HEK293 (cell line): ENCODE measurements at regions not wholly inside any gene's neighbourhood (a gene's known extent, or its start where the extent isn't known, plus 50 kb on each side); places are given as distances from the start of the nearest gene placed in this dataset.

ENCODE experiments used
- CTCF ChIA-PET: fragments of 350-600 bp; formaldehyde crosslinking; extraction: SDS; loops from one replicate; lab custom pipeline; 2021; ENCODE audit warnings: antibody characterized with exemption; lab: Yijun Ruan, JAX
- POLR2A ChIA-PET: fragments of 300-600 bp; formaldehyde crosslinking; extraction: SDS; loops from one replicate; lab custom pipeline; 2020; ENCODE audit warnings: antibody characterized with exemption, inconsistent platforms; lab: Yijun Ruan, JAX
- H3K27ac ChIP-seq: fragments of 200-500 bp; sonication (Bioruptor generic); 2 replicates; pipeline ENCODE4 v1.5.1; 2014; ENCODE audit warnings: low read depth, low read length, control low read depth, inconsistent platforms; ENCODE audit errors: extremely low read depth
- H3K36me3 ChIP-seq, 2 experiments: fragments of 200-500 bp in 1 of 2; sonication (Bioruptor generic) in 1 of 2; 1 replicate in 1 of 2; 2 replicates in 1 of 2; pipeline ENCODE4 v1.5.1; 2014 to 2017; ENCODE audit warnings: inconsistent platforms in 2 of 2, low read length in 2 of 2; ENCODE audit not compliant: control insufficient read depth in 2 of 2, insufficient read depth in 1 of 2
- H3K4me1 ChIP-seq: fragments of 200-500 bp; sonication (Bioruptor generic); 2 replicates; pipeline ENCODE4 v1.5.1; 2014; ENCODE audit warnings: mild to moderate bottlenecking, low read length, inconsistent platforms; ENCODE audit not compliant: control insufficient read depth, insufficient read depth
- H3K4me3 ChIP-seq: 2 replicates; pipeline ENCODE4 v1.5.1; 2011; ENCODE audit warnings: low read depth, mild to moderate bottlenecking, control low read depth, low read length, moderate library complexity
- H3K9me3 ChIP-seq: fragments of 200-500 bp; sonication (Bioruptor generic); 2 replicates; pipeline ENCODE4 v1.5.1; 2014; ENCODE audit warnings: low read depth, low read length, inconsistent platforms; ENCODE audit not compliant: control insufficient read depth, insufficient read depth
- HIC1 ChIP-seq: fragments of 450-650 bp; formaldehyde crosslinking; IDR thresholded peaks from 2 replicates; pipeline ENCODE4 v1.5.1; 2016; ENCODE audit warnings: missing biosample characterization, missing genetic modification characterization
- REPIN1 ChIP-seq: fragments of 450-650 bp; formaldehyde crosslinking; IDR thresholded peaks from 2 replicates; pipeline ENCODE4 v1.5.1; 2017; ENCODE audit warnings: missing biosample characterization, missing genetic modification characterization, low read depth
- TCF7L2 ChIP-seq: IDR thresholded peaks from 2 replicates; pipeline ENCODE4 v1.6.1; 2011; ENCODE audit warnings: low read depth, mild to moderate bottlenecking, inconsistent platforms, low read length, moderate library complexity, borderline replicate concordance
- ZBTB48 ChIP-seq: fragments of 450-650 bp; formaldehyde crosslinking; IDR thresholded peaks from 2 replicates; pipeline ENCODE4 v1.5.1; 2016; ENCODE audit warnings: missing biosample characterization, missing genetic modification characterization
- ZBTB8A ChIP-seq: fragments of 450-650 bp; formaldehyde crosslinking; IDR thresholded peaks from 2 replicates; pipeline ENCODE4 v1.5.1; 2016; ENCODE audit warnings: missing biosample characterization, missing genetic modification characterization
- ZNF202 ChIP-seq: fragments of 450-650 bp; formaldehyde crosslinking; IDR thresholded peaks from 2 replicates; pipeline ENCODE4 v1.5.1; 2016; ENCODE audit warnings: missing biosample characterization, missing genetic modification characterization, borderline replicate concordance
- ZNF280D ChIP-seq: fragments of 450-650 bp; formaldehyde crosslinking; IDR thresholded peaks from 2 replicates; pipeline ENCODE4 v1.5.1; 2016; ENCODE audit warnings: missing biosample characterization, missing genetic modification characterization
- ZNF449 ChIP-seq: fragments of 450-650 bp; formaldehyde crosslinking; IDR thresholded peaks from 2 replicates; pipeline ENCODE4 v1.5.1; 2017; ENCODE audit warnings: missing biosample characterization, mild to moderate bottlenecking, missing genetic modification characterization, moderate library complexity
- ZNF501 ChIP-seq: fragments of 450-650 bp; formaldehyde crosslinking; IDR thresholded peaks from 2 replicates; pipeline ENCODE4 v1.5.1; 2016; ENCODE audit warnings: missing biosample characterization, missing genetic modification characterization
- ZNF510 ChIP-seq: fragments of 450-650 bp; formaldehyde crosslinking; IDR thresholded peaks from 2 replicates; pipeline ENCODE4 v1.5.1; 2018; ENCODE audit warnings: mild to moderate bottlenecking, missing genetic modification characterization, missing biosample characterization; ENCODE audit not compliant: insufficient replicate concordance
- ZNF514 ChIP-seq: fragments of 450-650 bp; formaldehyde crosslinking; IDR thresholded peaks from 2 replicates; pipeline ENCODE4 v1.5.1; 2016; ENCODE audit warnings: missing biosample characterization, missing genetic modification characterization
- ZNF626 ChIP-seq: fragments of 450-650 bp; sonication (Bioruptor Pico); formaldehyde crosslinking; IDR thresholded peaks from 2 replicates; pipeline ENCODE4 v1.5.1; 2018; ENCODE audit warnings: missing biosample characterization, missing genetic modification characterization, inconsistent platforms
- ZSCAN30 ChIP-seq: fragments of 450-650 bp; IDR thresholded peaks from 2 replicates; pipeline ENCODE4 v1.5.1; 2018; ENCODE audit warnings: missing biosample characterization, mild to moderate bottlenecking, missing genetic modification characterization, moderate library complexity
- TF ChIP-seq, protein P1 (sequence below): fragments of 450-650 bp; formaldehyde crosslinking; IDR thresholded peaks from 2 replicates; pipeline ENCODE4 v1.5.1; 2016; ENCODE audit warnings: missing biosample characterization, missing genetic modification characterization

DNA sequence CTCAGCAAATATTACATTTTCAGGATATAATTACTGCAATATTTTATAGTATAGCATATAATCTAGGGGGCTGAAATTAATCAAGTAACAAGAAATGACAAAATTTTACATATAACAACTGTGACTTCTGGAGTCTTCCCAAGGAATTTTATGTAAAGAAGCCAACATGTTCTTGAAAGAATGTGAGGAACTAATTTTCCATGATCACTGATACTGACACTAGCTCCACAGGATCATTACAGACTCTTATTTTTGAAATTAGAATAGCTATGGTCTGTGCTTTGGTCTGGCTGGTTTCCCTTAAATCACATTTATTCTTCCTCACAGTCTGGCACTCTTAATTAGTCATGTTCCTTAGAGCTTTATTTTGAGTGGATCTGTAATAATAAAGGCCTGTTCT lies 267.7 kb upstream of the SEMA3A start (continued):
- TF ChIP-seq, protein P1, sequence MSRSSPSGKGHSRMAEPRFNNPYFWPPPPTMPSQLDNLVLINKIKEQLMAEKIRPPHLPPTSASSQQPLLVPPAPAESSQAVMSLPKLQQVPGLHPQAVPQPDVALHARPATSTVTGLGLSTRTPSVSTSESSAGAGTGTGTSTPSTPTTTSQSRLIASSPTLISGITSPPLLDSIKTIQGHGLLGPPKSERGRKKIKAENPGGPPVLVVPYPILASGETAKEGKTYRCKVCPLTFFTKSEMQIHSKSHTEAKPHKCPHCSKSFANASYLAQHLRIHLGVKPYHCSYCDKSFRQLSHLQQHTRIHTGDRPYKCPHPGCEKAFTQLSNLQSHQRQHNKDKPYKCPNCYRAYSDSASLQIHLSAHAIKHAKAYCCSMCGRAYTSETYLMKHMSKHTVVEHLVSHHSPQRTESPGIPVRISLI (tag by site-specific recombination): no peak
- TF ChIP-seq ZNF626 (tag by site-specific recombination) (no peak), ZNF514 (tag by site-specific recombination) (no peak), ZNF280D (no peak), ZBTB8A (tag by site-specific recombination) (no peak), HIC1 (no peak), ZNF510 (tag by site-specific recombination) (no peak), ZNF202 (no peak)

GRCh38 chr7:84461093-84461492 lies 266.5 kb upstream of the SEMA3A start:
- TF ChIP-seq ZSCAN30 (tag by site-specific recombination): no peak
- TF ChIP-seq REPIN1 (tag by site-specific recombination): no peak
- no peak for TF ChIP-seq TCF7L2
- H3K36me3 ChIP-seq: no peaks in the 10 kb centered on the region

GRCh38 chr7:84455788-84456187 lies 261.2 kb upstream of the SEMA3A start:
- TF ChIP-seq ZNF501 (tag by site-specific recombination): no peak
- no peak for TF ChIP-seq ZBTB48 (tag by site-specific recombination)
- no peak for TF ChIP-seq ZNF449 (tag by site-specific recombination)
- Histone ChIP-seq H3K4me1 (no peaks in the 10 kb centered on the region), H3K4me3 (no peak overlapping the region), H3K27ac (no peak overlapping the region), H3K36me3 (no peaks in the 10 kb centered on the region), H3K9me3 (no peaks in the 10 kb centered on the region)
- POLR2A ChIA-PET: no interaction called here
- CTCF ChIA-PET: no interaction called here

More at GRCh38 chr7:84461093-84461492, 266.5 kb upstream of the SEMA3A start:
- H3K4me1 ChIP-seq: no peaks in the 10 kb centered on the region
- POLR2A ChIA-PET: no interaction called here
- H3K9me3 ChIP-seq: no peaks in the 10 kb centered on the region
- no peak overlapping the region for H3K4me3 ChIP-seq
- CTCF ChIA-PET: no interaction called here
- no peak overlapping the region for H3K27ac ChIP-seq
